SK-N-SH treated with all-trans-retinoic acid at 6 μM for 48 hours (cell line): ENCODE measurements at regions not wholly inside any gene's neighbourhood (a gene's known extent, or its start where the extent isn't known, plus 50 kb on each side); places are given as distances from the start of the nearest gene placed in this dataset.

Experiments used
- ATAC-seq: fragments of 200-7000 bp; cut with Tn5 transposase; 3 replicates; pipeline ENCODE4 v1.9.1; 2020; ENCODE audit warnings: mild to moderate bottlenecking, moderate library complexity
- ARNTL ChIP-seq: fragments of 450-650 bp; formaldehyde crosslinking; IDR thresholded peaks from 2 replicates; pipeline ENCODE4 v1.5.0; 2020; ENCODE audit warnings: low read depth, mild to moderate bottlenecking, moderate library complexity, borderline replicate concordance
- BACH2 ChIP-seq: fragments of 250-450 bp; sonication (Bioruptor Pico); IDR thresholded peaks from 2 replicates; pipeline ENCODE4 v1.9.0; 2021; ENCODE audit warnings: mild to moderate bottlenecking, borderline replicate concordance
- CREB5 ChIP-seq: fragments of 250-450 bp; sonication (Bioruptor Pico); IDR thresholded peaks from 2 replicates; pipeline ENCODE4 v1.5.1; 2020; ENCODE audit warnings: low read depth, mild to moderate bottlenecking, moderate library complexity
- CSDC2 ChIP-seq: fragments of 250-450 bp; sonication (Bioruptor Pico); IDR thresholded peaks from 2 replicates; pipeline ENCODE4 v1.5.0; 2020; ENCODE audit warnings: mild to moderate bottlenecking, moderate library complexity
- CSRNP3 ChIP-seq: fragments of 250-450 bp; sonication (Bioruptor Pico); IDR thresholded peaks from 2 replicates; pipeline ENCODE4 v1.5.1; 2021; ENCODE audit warnings: mild to moderate bottlenecking, moderate library complexity
- ISL1 ChIP-seq: fragments of 250-450 bp; sonication (Bioruptor Pico); IDR thresholded peaks from 2 replicates; pipeline ENCODE4 v2.1.2; 2022; ENCODE audit warnings: mild to moderate bottlenecking, moderate library complexity
- OSR1 ChIP-seq: fragments of 250-450 bp; sonication (Bioruptor Pico); IDR thresholded peaks from 2 replicates; pipeline ENCODE4 v1.8.0; 2022; ENCODE audit warnings: moderate library complexity, mild to moderate bottlenecking, inconsistent platforms
- PATZ1 ChIP-seq: fragments of 250-450 bp; sonication (Bioruptor Pico); IDR thresholded peaks from 2 replicates; pipeline ENCODE4 v1.8.0; 2020; ENCODE audit warnings: mild to moderate bottlenecking, moderate library complexity, borderline replicate concordance
- POU6F1 ChIP-seq: fragments of 250-450 bp; sonication (Bioruptor Pico); IDR thresholded peaks from 2 replicates; pipeline ENCODE4 v1.8.0; 2021; ENCODE audit warnings: low read depth, mild to moderate bottlenecking, moderate library complexity, borderline replicate concordance
- PPARA ChIP-seq: fragments of 250-450 bp; sonication (Bioruptor Pico); IDR thresholded peaks from 2 replicates; pipeline ENCODE4 v1.5.0; 2020; ENCODE audit warnings: mild to moderate bottlenecking, borderline replicate concordance
- SNAI2 ChIP-seq: fragments of 250-450 bp; sonication (Bioruptor Pico); IDR thresholded peaks from 2 replicates; pipeline ENCODE4 v1.5.0; 2020; ENCODE audit warnings: mild to moderate bottlenecking, moderate library complexity
- TCF4 ChIP-seq: fragments of 250-450 bp; sonication (Bioruptor Pico); IDR thresholded peaks from 2 replicates; pipeline ENCODE4 v1.8.0; 2021; ENCODE audit warnings: mild to moderate bottlenecking, moderate library complexity, borderline replicate concordance
- TSHZ2 ChIP-seq: fragments of 250-450 bp; sonication (Bioruptor Pico); IDR thresholded peaks from 2 replicates; pipeline ENCODE4 v1.5.0; 2020; ENCODE audit warnings: mild to moderate bottlenecking, moderate library complexity
- ZC3H10 ChIP-seq: fragments of 250-450 bp; sonication (Bioruptor Pico); IDR thresholded peaks from 2 replicates; pipeline ENCODE4 v1.5.1; 2021; ENCODE audit warnings: mild to moderate bottlenecking, moderate library complexity
- ZFP3 ChIP-seq: fragments of 250-450 bp; sonication (Bioruptor Pico); IDR thresholded peaks from 2 replicates; pipeline ENCODE4 v1.5.0; 2020; ENCODE audit warnings: mild to moderate bottlenecking, moderate library complexity
- ZNF565 ChIP-seq: fragments of 450-650 bp; formaldehyde crosslinking; conservative IDR thresholded peaks from 2 replicates; pipeline ENCODE4 v1.5.0; 2020; ENCODE audit warnings: low read depth, mild to moderate bottlenecking, moderate library complexity
- ZNF70 ChIP-seq: fragments of 450-650 bp; formaldehyde crosslinking; IDR thresholded peaks from 2 replicates; pipeline ENCODE4 v1.5.0; 2020; ENCODE audit warnings: mild to moderate bottlenecking, moderate library complexity

- TF ChIP-seq ZNF565 (CRISPR knock-in tag), result no peak
- no peak for TF ChIP-seq PATZ1 (CRISPR knock-in tag)
- no peak for TF ChIP-seq PPARA (CRISPR knock-in tag)
- no peak for TF ChIP-seq OSR1 (CRISPR knock-in tag)
- TF ChIP-seq BACH2 (CRISPR knock-in tag), result no peak
- no peak for TF ChIP-seq CSDC2 (CRISPR knock-in tag)
- TF ChIP-seq ZNF70 (CRISPR knock-in tag), result no peak
- TF ChIP-seq CREB5 (CRISPR knock-in tag), result no peak
- no peak for TF ChIP-seq ZFP3 (CRISPR knock-in tag)
- TF ChIP-seq TSHZ2 (CRISPR knock-in tag), result no peak
- no peak for TF ChIP-seq POU6F1 (CRISPR knock-in tag)
- no peak for TF ChIP-seq ARNTL
- TF ChIP-seq, all 23 proteins: peak for 0
- no peak for ATAC-seq
These were observed 115.7 kb upstream of the SPRED2 start for GRCh38 chr2:65548064-65548463.

- no peak for TF ChIP-seq POU6F1 (CRISPR knock-in tag)
- no peak for TF ChIP-seq ISL1 (CRISPR knock-in tag)
- no peak for TF ChIP-seq ZNF565 (CRISPR knock-in tag)
- no peak for ATAC-seq
These were observed 113.7 kb upstream of the SPRED2 start for GRCh38 chr2:65545837-65546805.

- TF ChIP-seq ZNF70 (CRISPR knock-in tag) (no peak), TCF4 (CRISPR knock-in tag) (no peak), CREB5 (CRISPR knock-in tag) (no peak), ZNF565 (CRISPR knock-in tag) (no peak), POU6F1 (CRISPR knock-in tag) (no peak), CSDC2 (CRISPR knock-in tag) (no peak), ISL1 (CRISPR knock-in tag) (no peak), CSRNP3 (no peak), SNAI2 (CRISPR knock-in tag) (no peak), ZC3H10 (no peak)
- no peak for ATAC-seq
These were observed 109.4 kb upstream of the SPRED2 start for GRCh38 chr2:65541773-65542172.
